Colonic mucosa (tissue), 4 donors: ENCODE measurements at regions not wholly inside any gene's neighbourhood (a gene's known extent, or its start where the extent isn't known, plus 50 kb on each side); places are given as distances from the start of the nearest gene placed in this dataset. TPM values are rescaled to one million over a fixed set of nuclear protein-coding genes. Genes with fewer than 3 reads are reported as not detected.

Experiments
- DNase-seq: peaks from one replicate; pipeline ENCODE4 v3.0.0-alpha.2; 2020
- H3K27ac ChIP-seq: fragments of 200-600 bp; one replicate; pipeline ENCODE4 v1.8.0; 2021
- H3K27me3 ChIP-seq: fragments of 200-600 bp; one replicate; pipeline ENCODE4 v1.8.0; 2021
- H3K36me3 ChIP-seq: fragments of 200-600 bp; one replicate; pipeline ENCODE4 v1.8.0; 2021
- H3K4me1 ChIP-seq: fragments of 200-600 bp; one replicate; pipeline ENCODE4 v1.8.0; 2021; ENCODE audit warnings: mild to moderate bottlenecking
- H3K4me3 ChIP-seq: fragments of 200-600 bp; one replicate; pipeline ENCODE4 v1.8.0; 2021
- H3K9ac ChIP-seq, 2 donors: one replicate each; pipeline ENCODE4 v1.7.0; 2013; ENCODE audit warnings: control low read depth in 2 of 2, low read depth in 2 of 2, low read length in 2 of 2
- H3K9me3 ChIP-seq: fragments of 200-600 bp; one replicate; pipeline ENCODE4 v1.8.0; 2021
- CTCF ChIP-seq: fragments of 200-600 bp; IDR thresholded peaks from one replicate; pipeline ENCODE4 v1.8.0; 2022; ENCODE audit warnings: antibody characterized with exemption, mild to moderate bottlenecking
- intact Hi-C: fragments of 100-400 bp; cut with DNase I; formaldehyde crosslinking; loops from one replicate; pipeline ENCODE4 v1.14.1; 2022
- microRNA-seq: library from miRNA; unstranded; fragments of <30 nt; microRNA quantifications from one replicate; pipeline ENCODE4, GENCODE V29; 2019
- donor health status: healthy.
- donor health status: DM: no; HTN: no; CAD: no.
- donor health status: DM: no; HTN: no; CAD: no.

DNA sequence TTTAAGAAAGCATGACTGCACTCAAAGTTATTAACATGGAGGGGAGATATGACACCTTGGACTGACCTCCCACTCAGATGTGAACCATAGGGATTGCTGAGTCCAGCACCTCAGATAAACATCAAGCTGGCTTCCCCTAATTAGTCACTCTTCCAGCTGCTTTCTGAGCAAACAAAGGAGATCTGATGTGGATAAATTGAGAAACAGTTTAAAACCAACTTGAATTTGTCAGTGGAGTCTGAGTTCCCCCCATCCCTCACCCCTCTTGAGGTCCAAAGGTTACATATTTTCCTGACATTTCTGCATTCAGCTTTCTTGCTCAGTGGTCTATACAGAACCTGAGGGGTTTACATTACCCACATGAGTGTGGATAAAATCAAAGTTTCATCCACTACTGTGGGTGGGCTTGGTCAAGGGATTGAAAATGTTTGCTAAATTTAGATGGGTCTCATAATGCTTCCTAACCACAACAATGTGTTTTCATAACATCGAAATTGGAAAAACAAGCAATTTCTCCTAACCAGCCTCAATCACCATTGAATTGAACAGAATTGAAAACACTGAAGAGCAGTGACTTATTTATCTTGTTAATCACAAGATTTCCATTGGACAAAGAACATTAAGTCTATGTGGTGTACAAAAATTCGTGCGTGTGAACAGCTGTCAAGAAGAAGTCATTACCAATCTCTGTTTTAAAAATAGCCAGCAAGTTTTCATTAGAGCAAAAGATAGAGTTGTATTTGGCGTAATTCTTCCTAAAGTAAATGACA is 292.3 kb downstream of the METTL15 start:
- Histone ChIP-seq H3K27me3 (no peaks in the 10 kb centered on the region), H3K9me3 (no peaks in the 10 kb centered on the region), H3K27ac (no peak overlapping the region), H3K36me3 (no peaks in the 10 kb centered on the region), H3K4me1 (no peaks in the 10 kb centered on the region), H3K4me3 (no peak overlapping the region), H3K9ac (no peak overlapping the region)
- no peak for TF ChIP-seq CTCF
- no peak for DNase-seq
- intact Hi-C loops, result no loop called here

DNA sequence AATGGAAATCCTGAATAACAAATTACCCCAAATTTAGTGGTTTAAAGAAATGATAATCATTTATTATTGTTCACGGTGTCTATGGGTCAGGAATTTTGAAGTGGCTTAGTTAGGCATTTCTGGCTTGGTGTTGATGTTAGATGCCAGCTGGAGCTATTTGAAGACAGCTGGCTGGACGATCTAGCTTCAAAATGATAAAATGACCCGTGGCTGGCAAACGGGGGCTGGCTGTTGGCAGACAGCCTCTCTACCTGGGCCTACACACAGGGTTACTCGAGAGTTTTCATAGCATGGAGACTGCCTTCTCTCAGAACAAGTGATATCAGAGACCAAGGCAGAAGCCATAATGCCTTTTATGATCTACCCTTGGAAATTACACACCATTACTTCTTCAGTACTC is 285.2 kb downstream of the METTL15 start:
- no peak for TF ChIP-seq CTCF
- no peak for DNase-seq
- H3K27ac ChIP-seq, result no peak overlapping the region
- no peak overlapping the region for H3K4me3 ChIP-seq
- no peaks in the 10 kb centered on the region for H3K9me3 ChIP-seq
- intact Hi-C loops, result no loop called here
- no peaks in the 10 kb centered on the region for H3K27me3 ChIP-seq
- no peaks in the 10 kb centered on the region for H3K36me3 ChIP-seq
- no peak overlapping the region for H3K9ac ChIP-seq
- no peaks in the 10 kb centered on the region for H3K4me1 ChIP-seq

DNA sequence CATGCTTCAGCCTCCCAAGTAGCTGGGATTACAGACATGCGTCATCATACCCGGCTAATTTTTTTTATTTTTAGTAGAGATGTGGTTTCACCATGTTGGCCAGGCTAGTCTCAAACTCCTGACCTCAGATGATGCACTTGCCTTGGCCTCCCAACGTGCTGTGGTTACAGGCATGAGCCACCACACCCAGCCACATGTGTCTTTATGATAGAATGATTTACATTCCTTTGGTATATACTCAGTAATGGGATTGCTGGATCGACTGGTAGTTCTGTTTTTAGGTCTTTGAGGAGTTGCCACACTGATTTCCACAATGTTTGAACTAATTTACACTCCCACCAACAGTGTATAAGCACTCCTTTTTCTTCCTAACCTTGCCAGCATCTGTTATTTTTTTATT is 276.2 kb downstream of the METTL15 start:
- DNase-seq, result no peak
- no peak for TF ChIP-seq CTCF
- intact Hi-C loops, result no loop called here

DNA sequence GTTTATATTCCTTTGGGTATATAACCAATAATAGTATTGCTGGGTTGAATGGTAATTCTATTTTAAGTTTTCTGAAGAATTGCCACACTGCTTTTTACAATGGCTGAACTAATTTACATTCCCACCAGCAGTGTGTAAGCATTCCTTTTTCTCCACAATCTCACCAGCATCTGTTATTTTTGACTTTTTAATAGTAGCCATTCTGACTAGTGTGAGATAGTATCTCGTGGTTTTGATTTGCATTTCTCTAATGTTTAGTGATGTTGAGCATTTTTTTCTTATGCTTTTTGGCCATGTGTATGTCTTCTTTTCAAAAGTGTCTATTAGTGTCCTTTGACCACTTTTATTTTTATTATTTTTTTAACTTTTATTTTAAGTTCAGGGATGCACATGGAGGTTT is 275.3 kb downstream of the METTL15 start:
- no peak overlapping the region for H3K4me3 ChIP-seq
- no peak for TF ChIP-seq CTCF
- no peak overlapping the region for H3K9ac ChIP-seq
- no peak overlapping the region for H3K27ac ChIP-seq
- H3K9me3 ChIP-seq, result no peaks in the 10 kb centered on the region
- H3K4me1 ChIP-seq, result no peaks in the 10 kb centered on the region
- no peaks in the 10 kb centered on the region for H3K36me3 ChIP-seq
- DNase-seq, result no peak
- intact Hi-C loops, result no loop called here
- no peaks in the 10 kb centered on the region for H3K27me3 ChIP-seq

More for the DNA sequence above, 276.2 kb downstream of the METTL15 start:
- no peaks in the 10 kb centered on the region for H3K36me3 ChIP-seq
- H3K27ac ChIP-seq, result no peak overlapping the region
- no peak overlapping the region for H3K9ac ChIP-seq
- H3K9me3 ChIP-seq, result no peaks in the 10 kb centered on the region
- no peak overlapping the region for H3K4me3 ChIP-seq
- H3K27me3 ChIP-seq, result no peaks in the 10 kb centered on the region
- no peaks in the 10 kb centered on the region for H3K4me1 ChIP-seq

Small RNA genes in the stretch of these regions (microRNA-seq; reads per million reads assigned to microRNA genes)
- not detected for gene MIR8068
